HG03066 (cell line): ENCODE measurements at regions not wholly inside any gene's neighbourhood (a gene's known extent, or its start where the extent isn't known, plus 50 kb on each side); places are given as distances from the start of the nearest gene placed in this dataset.
"Not testable (repeated sequence)": the region's sequence is repeated elsewhere in the genome, so short reads cannot be mapped to it uniquely, and the experiment has no call there.

Source experiments
- ATAC-seq: cut with Tn5 transposase; IDR thresholded peaks from one replicate; pipeline ENCODE4 v1.9.1; 2021; ENCODE audit warnings: low read depth; ENCODE audit not compliant: unreplicated experiment

GRCh38 chr6:11961923-11962322 lies 50.2 kb upstream of the HIVEP1 start:
- ATAC-seq, result no peak

DNA sequence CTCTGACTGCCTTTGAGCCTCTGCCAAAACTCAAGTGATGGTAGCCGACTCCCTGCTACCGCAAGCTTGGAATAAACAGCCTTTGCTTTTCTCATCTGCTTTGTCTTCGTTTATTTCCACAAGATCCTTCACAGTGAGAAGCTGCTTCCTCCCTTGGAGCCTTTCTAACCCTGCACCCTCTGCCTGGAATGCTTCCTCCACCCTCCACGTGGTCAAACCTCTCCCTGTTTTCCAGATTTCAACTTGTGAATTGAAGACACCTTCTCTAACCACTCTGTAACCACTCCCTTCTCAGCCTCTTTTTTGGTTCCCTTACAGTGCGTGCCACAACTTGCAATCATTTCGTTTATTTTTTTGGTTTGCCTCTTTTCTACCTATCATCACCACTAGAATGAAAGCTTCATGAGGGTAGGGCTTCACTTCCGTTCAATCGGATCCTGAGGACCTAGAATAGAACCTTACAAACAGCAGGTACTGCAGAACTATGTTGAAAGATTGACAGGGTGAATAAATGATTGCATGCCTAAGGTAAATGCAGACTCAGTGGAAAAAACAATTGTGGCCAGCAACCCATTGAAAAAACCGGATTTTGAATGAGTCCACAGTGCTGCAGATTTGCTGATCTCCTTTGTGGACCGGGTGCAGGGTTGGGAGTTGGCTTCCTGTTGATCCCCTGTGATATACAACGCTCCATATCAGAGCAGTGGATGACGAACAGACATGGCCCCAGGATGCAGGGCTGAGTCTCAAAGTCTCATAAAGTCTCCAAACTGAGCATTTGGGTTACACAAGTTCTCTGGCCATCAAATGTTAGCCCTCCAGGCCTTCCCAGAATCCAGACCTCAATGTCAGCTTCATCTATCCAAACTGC lies 51.0 kb upstream of the HIVEP1 start:
- no peak for ATAC-seq

DNA sequence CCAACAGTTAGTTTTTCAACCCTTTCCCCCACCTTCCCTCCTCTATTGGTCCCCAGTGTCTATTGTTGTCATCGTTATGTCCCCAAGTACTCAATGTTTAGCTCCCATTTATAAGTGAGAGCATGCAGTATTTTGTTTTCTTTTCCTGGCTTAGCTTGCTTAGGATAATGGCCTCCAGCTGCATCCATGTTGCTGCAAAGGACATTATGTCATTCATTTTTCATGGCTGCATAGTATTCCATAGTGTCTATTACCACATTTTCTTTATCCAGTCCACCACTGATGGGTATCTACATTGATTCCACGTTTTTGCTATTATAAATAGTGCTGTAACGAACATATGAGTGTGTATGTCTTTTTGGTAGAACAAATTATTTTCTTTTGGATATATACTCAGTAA lies 55.3 kb upstream of the HIVEP1 start:
- ATAC-seq, result no peak

DNA sequence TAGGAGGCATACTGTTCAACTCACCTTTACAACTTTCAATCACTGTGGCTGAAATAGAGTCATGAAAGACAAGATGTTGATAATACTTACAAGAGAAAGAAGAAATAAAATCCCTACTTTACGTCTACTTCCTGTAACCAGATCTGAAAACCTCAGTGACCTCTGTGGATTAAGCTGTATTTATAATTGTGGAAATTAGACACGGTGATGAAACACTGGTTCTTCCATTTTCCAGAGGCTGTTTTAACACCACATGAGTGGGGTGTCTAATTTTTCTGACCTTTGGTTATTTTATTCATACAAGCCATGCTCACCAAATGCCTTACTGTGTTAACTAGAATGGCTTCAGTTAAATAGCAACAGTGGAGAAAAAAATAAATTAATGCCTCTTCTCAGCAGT lies 58.5 kb upstream of the HIVEP1 start:
- ATAC-seq, result no peak

GRCh38 chr6:11952316-11952715 lies 59.8 kb upstream of the HIVEP1 start:
- ATAC-seq, result no peak

DNA sequence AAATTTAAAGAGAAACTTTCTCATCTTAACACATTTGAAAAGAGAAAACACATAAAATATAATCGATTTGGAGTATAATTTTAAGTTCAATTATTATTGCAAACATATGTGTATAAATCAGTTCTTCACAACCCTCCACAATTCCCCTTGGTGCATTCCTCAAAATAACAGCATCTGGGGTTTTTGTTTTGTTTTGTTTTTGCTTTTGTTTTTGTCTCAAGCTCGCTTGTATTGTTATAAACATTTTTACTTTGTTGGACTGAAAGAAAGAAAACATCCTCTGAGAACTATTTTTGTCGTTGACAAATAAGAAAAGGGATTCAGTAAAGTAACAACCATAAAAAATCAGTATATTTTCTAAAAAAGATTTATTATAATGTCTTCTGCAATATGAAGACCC lies 60.2 kb upstream of the HIVEP1 start:
- no peak for ATAC-seq

GRCh38 chr6:11950109-11950508 lies 62.0 kb upstream of the HIVEP1 start:
- no peak for ATAC-seq

- ATAC-seq, result no peak
Measured at GRCh38 chr6:11947575-11947974, 64.5 kb upstream of the HIVEP1 start.

GRCh38 chr6:11947063-11947462 lies 65.0 kb upstream of the HIVEP1 start:
- no peak for ATAC-seq

- no peak for ATAC-seq
Measured at GRCh38 chr6:11944111-11944510, 68.0 kb upstream of the HIVEP1 start.

DNA sequence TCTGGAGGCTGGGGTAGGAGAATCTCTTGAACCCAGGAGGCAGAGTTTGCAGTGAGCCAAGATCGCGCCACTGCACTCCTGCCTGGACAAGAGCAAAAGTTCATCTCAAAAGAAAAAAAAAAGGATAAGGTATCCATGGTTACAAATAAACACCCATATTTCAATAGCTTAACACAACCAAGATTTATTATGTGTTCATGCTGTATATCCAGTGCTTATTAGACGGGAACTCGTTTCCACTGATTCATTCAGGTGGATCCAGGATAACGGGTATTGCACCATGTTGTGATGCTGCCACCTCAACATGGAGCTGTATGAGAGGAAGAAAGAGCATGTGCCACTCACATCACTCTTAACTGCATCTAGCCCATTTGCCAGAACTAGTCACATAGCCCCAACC lies 69.1 kb upstream of the HIVEP1 start:
- no peak for ATAC-seq

GRCh38 chr6:11942185-11942864 lies 69.8 kb upstream of the HIVEP1 start:
- no peak for ATAC-seq

DNA sequence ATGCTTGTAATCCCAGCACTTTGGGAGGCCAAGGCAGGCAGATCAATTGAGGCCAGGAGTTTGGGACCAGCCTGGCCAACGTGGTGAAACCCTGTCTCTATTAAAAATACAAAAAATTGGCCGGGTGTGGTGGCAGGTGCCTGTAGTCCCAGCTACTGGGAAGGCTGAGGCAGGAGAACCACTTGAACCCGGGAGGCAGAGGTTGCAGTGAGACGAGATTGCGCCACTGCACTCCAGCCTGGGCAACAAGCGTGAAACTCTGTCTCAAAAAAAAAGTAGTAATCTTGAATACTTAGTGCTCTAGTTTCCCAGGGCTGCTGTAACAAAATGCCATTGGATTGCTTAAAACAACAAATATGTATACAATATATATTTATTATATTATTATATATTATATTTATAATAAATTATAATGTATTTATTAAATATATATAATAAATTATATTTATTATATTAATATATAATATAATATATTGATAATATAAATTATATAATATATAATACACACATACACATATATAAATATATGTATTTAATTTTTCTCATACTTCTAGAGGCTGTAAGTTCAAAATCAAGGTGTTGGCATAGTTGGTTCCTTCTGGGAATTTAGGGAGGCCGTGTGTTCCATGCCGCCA lies 71.5 kb upstream of the HIVEP1 start:
- not testable (repeated sequence) for ATAC-seq

GRCh38 chr6:11938285-11938890 lies 73.7 kb upstream of the HIVEP1 start:
- ATAC-seq, result no peak

DNA sequence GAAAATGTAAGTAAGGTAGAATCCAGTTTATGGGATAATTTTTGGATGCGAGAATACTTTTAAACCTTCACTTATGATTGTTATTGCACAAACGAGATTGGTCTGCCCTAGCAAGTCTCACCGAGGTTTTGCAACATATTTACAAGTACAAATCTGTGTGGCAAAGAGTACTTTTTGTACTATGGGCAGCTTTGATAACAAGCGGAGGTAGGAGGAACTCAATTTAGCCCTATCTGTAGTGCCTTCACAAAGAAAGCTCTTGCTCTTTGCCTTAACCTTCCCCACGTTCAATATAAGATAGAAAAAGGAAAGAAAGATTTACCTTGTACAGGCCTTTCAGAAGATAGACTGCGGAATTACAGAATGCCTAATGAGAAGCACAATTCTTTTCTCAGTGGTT lies 77.5 kb upstream of the HIVEP1 start:
- ATAC-seq, result no peak

GRCh38 chr6:11932892-11933291 lies 79.2 kb upstream of the HIVEP1 start:
- ATAC-seq, result not testable (repeated sequence)

DNA sequence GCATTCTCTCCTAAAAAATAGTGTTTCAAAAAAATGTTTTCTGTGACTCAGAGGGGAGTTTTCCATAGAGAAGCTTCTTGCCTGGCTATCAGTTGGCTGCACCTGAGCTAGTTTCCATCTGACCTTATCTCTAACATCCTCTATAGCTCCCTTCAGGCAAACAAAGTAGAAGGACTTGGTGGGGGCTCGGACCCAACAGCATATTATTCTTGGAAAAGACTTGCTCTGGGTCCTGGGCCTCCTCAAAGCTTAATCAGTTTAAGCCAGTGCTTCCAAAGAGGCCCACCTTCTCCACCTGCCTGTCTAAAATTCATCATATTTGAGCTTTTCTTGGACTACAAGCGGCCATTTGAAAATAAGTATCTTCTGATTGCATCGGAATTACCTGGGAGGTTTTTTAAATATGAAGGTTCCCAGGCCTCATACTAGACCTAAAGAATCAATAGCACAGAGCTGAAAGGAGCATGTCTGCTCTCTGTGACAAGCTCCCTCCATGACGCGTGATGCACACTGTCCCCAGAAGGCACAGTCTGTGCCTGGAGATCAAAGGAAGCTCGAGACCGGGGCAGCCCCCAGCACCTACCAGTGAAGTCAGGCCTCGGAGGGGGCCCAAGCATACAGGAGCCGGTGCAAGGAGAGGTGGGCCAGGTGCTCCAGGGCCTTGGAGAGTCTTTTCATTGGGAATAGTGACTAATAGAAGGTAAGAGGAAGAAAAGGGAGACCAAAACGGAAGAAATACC lies 80.6 kb upstream of the HIVEP1 start:
- ATAC-seq, result no peak

- ATAC-seq, result not testable (repeated sequence)
Measured at GRCh38 chr6:11930834-11931233, 81.3 kb upstream of the HIVEP1 start.

- ATAC-seq, result no peak
Measured at GRCh38 chr6:11930240-11930639, 81.9 kb upstream of the HIVEP1 start.

- no peak for ATAC-seq
Measured at GRCh38 chr6:11929241-11929835, 82.8 kb upstream of the HIVEP1 start.
